Stomach (tissue), 4 donors: ENCODE measurements at regions not wholly inside any gene's neighbourhood (a gene's known extent, or its start where the extent isn't known, plus 50 kb on each side); places are given as distances from the start of the nearest gene placed in this dataset.

Experiments
- POLR2A ChIP-seq, 4 donors: fragments of 450-650 bp; IDR thresholded peaks; one replicate each; pipeline ENCODE4 v1.6.1; 2016; ENCODE audit warnings: antibody characterized with exemption in 4 of 4, control low read depth in 2 of 4, mild to moderate bottlenecking in 1 of 4, moderate library complexity in 1 of 4
- POLR2AphosphoS5 ChIP-seq, 3 donors: sonication (generic); formaldehyde crosslinking; IDR thresholded peaks; one replicate each; pipeline ENCODE4 v1.6.1; 2016; ENCODE audit warnings: antibody characterized with exemption in 3 of 3

GRCh38 chr11:88041679-88042078 lies 133.6 kb downstream of the RAB38 start:
- TF ChIP-seq POLR2A (IDR thresholded peaks at IDR 0.05) (no peak), POLR2AphosphoS5 (IDR thresholded peaks at IDR 0.05) (no peak)
